ENCODE measurements at regions not wholly inside any gene's neighbourhood (a gene's known extent, or its start where the extent isn't known, plus 50 kb on each side); places are given as distances from the start of the nearest gene placed in this dataset.

GRCh38 chr4:52370576-52370975 lies 288.5 kb downstream of the USP46 start:
- TF ChIP-seq CTCF (IDR thresholded peaks at IDR 0.05), result no peak
- TF ChIP-seq POLR2A (IDR thresholded peaks at IDR 0.05), result no peak

Measured in thyroid gland (tissue), 4 donors.